HFFc6 (cell line): ENCODE measurements at regions not wholly inside any gene's neighbourhood (a gene's known extent, or its start where the extent isn't known, plus 50 kb on each side); places are given as distances from the start of the nearest gene placed in this dataset.

ENCODE experiments used
- DNase-seq: peaks from one replicate; pipeline ENCODE4 v3.0.0-alpha.2; 2018
- H3K27ac Mint-ChIP-seq: 2 replicates; pipeline ENCODE4 v1.8.0; 2020; ENCODE audit warnings: mild to moderate bottlenecking, mixed read lengths
- H3K27me3 Mint-ChIP-seq: 2 replicates; pipeline ENCODE4 v1.8.0; 2021; ENCODE audit warnings: mild to moderate bottlenecking, moderate library complexity, mixed read lengths; ENCODE audit not compliant: insufficient read depth
- H3K36me3 Mint-ChIP-seq: 2 replicates; pipeline ENCODE4 v1.8.0; 2021; ENCODE audit warnings: low read depth, mixed read lengths
- H3K4me1 Mint-ChIP-seq: 2 replicates; pipeline ENCODE4 v1.8.0; 2020; ENCODE audit warnings: low read depth, mixed read lengths
- H3K4me3 Mint-ChIP-seq: 2 replicates; pipeline ENCODE4 v1.8.0; 2020; ENCODE audit warnings: mild to moderate bottlenecking, moderate library complexity, mixed read lengths
- H3K9me3 Mint-ChIP-seq: 2 replicates; pipeline ENCODE4 v1.8.0; 2020; ENCODE audit warnings: mild to moderate bottlenecking, mixed read lengths
- CTCF ChIP-seq: fragments of 200-600 bp; sonication (generic); IDR thresholded peaks from 2 replicates; pipeline ENCODE4 v1.5.0; 2021; ENCODE audit warnings: antibody characterized with exemption, mild to moderate bottlenecking

GRCh38 chr9:108374626-108375025 lies 481.2 kb downstream of the ACTL7B start:
- Mint-ChIP-seq H3K4me1 (no peaks in the 10 kb centered on the region), H3K4me3 (no peak overlapping the region), H3K27ac (no peak overlapping the region), H3K36me3 (no peaks in the 10 kb centered on the region), H3K27me3 (peaks cover 2% of the 10 kb centered on the region; the same call in 1 of the 2 replicates), H3K9me3 (no peaks in the 10 kb centered on the region)
- DNase-seq, result no peak
- TF ChIP-seq CTCF, result no peak

- H3K9me3 Mint-ChIP-seq, result no peaks in the 10 kb centered on the region
- H3K36me3 Mint-ChIP-seq, result no peaks in the 10 kb centered on the region
- TF ChIP-seq CTCF, result no peak
- no peak overlapping the region for H3K4me3 Mint-ChIP-seq
- no peaks in the 10 kb centered on the region for H3K4me1 Mint-ChIP-seq
- H3K27me3 Mint-ChIP-seq, result no peaks in the 10 kb centered on the region; the same call in none of the 2 replicates
- no peak for DNase-seq
- no peak overlapping the region for H3K27ac Mint-ChIP-seq
These were observed 488.6 kb downstream of the ACTL7B start for GRCh38 chr9:108367188-108367587.

GRCh38 chr9:108363311-108363710 lies 492.5 kb downstream of the ACTL7B start:
- Mint-ChIP-seq H3K27me3 (no peaks in the 10 kb centered on the region; the same call in 1 of the 2 replicates), H3K4me1 (no peaks in the 10 kb centered on the region), H3K9me3 (no peaks in the 10 kb centered on the region; the same call in 1 of the 2 replicates), H3K27ac (no peak overlapping the region), H3K4me3 (no peak overlapping the region), H3K36me3 (no peaks in the 10 kb centered on the region)
- DNase-seq, result no peak
- TF ChIP-seq CTCF, result no peak

GRCh38 chr9:108360304-108360703 lies 495.5 kb downstream of the ACTL7B start:
- H3K27ac Mint-ChIP-seq, result no peak overlapping the region
- no peak for DNase-seq
- no peaks in the 10 kb centered on the region for H3K4me1 Mint-ChIP-seq
- TF ChIP-seq CTCF, result no peak
- H3K36me3 Mint-ChIP-seq, result no peaks in the 10 kb centered on the region
- no peak overlapping the region for H3K4me3 Mint-ChIP-seq
- peaks cover 2% of the 10 kb centered on the region; the same call in 1 of the 2 replicates for H3K27me3 Mint-ChIP-seq
- no peaks in the 10 kb centered on the region; the same call in 1 of the 2 replicates for H3K9me3 Mint-ChIP-seq

- Mint-ChIP-seq H3K27ac (no peak overlapping the region), H3K9me3 (peaks cover 4% of the 10 kb centered on the region), H3K36me3 (no peaks in the 10 kb centered on the region; the same call in 1 of the 2 replicates), H3K27me3 (peaks cover 2% of the 10 kb centered on the region; the same call in 1 of the 2 replicates), H3K4me1 (no peaks in the 10 kb centered on the region), H3K4me3 (no peak overlapping the region)
- no peak for TF ChIP-seq CTCF
- no peak for DNase-seq
These were observed 499.0 kb downstream of the ACTL7B start for GRCh38 chr9:108356806-108357205.

GRCh38 chr9:108351571-108351970 lies 504.2 kb downstream of the ACTL7B start:
- Mint-ChIP-seq H3K27me3 (peaks cover 3% of the 10 kb centered on the region; the same call in 1 of the 2 replicates), H3K27ac (no peak overlapping the region), H3K4me3 (no peak overlapping the region), H3K4me1 (no peaks in the 10 kb centered on the region), H3K9me3 (peaks cover 4% of the 10 kb centered on the region; the same call in 1 of the 2 replicates), H3K36me3 (no peaks in the 10 kb centered on the region; the same call in 1 of the 2 replicates)
- no peak for DNase-seq
- no peak for TF ChIP-seq CTCF
